Activated CD8-positive, alpha-beta memory T cell treated with anti-CD3 and anti-CD28 coated beads, Interleukin-2, amount 50 U/mL, for 1 hour (primary cell): ENCODE measurements at regions not wholly inside any gene's neighbourhood (a gene's known extent, or its start where the extent isn't known, plus 50 kb on each side); places are given as distances from the start of the nearest gene placed in this dataset.
"Not testable (repeated sequence)": the region's sequence is repeated elsewhere in the genome, so short reads cannot be mapped to it uniquely, and the experiment has no call there.

Experiments
- DNase-seq: peaks from one replicate; pipeline ENCODE4 v3.0.0-alpha.2; 2020; ENCODE audit errors: extremely low read depth

GRCh38 chr18:39329496-39330275 lies 1764.1 kb upstream of the CELF4 start:
- DNase-seq = no peak

DNA sequence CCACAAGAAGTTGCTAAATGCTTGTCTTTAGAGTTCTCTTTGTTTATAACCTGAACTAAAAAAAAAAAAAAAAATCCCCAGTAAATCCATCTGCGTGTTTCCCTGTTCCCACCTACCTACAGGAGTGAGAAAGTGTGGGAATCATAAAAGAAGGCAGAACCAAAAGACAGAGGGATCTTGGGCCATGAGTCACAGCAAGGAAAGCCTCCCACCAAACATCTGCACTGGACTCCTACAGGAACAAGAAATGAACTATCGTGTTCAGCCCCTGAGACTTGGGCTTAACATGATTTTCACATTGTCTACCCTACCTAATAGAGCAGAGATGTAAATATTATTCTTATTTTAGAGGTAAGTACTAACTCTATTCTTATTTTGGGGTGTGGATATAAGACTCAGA lies 1761.2 kb upstream of the CELF4 start:
- no peak for DNase-seq

- no peak for DNase-seq
Measured at GRCh38 chr18:39325973-39326372, 1760.4 kb upstream of the CELF4 start.

- no peak for DNase-seq
Measured at GRCh38 chr18:39319141-39319540, 1753.5 kb upstream of the CELF4 start.

GRCh38 chr18:39318462-39318861 lies 1752.9 kb upstream of the CELF4 start:
- no peak for DNase-seq

GRCh38 chr18:39318008-39318407 lies 1752.4 kb upstream of the CELF4 start:
- DNase-seq = no peak

DNA sequence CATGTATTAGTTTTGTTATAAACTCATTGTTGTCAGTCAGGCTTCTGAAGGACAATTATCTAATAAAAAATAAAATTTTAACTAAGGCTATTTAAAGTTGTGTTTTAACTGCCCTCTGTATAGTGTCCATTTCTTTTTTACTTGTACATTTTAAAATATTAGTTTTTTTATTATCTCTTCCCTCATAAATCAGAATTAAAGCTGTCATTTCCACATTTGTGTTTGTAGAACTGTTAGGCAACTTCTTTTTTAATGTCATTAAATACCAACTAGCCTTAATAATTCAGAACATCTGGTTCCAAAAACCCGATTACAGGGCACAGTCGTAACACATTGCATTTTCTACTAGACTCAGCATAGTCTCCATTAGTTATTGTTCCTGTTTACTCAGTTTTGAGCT lies 1749.0 kb upstream of the CELF4 start:
- DNase-seq = no peak

- no peak for DNase-seq
Measured at GRCh38 chr18:39313992-39314391, 1748.4 kb upstream of the CELF4 start.

DNA sequence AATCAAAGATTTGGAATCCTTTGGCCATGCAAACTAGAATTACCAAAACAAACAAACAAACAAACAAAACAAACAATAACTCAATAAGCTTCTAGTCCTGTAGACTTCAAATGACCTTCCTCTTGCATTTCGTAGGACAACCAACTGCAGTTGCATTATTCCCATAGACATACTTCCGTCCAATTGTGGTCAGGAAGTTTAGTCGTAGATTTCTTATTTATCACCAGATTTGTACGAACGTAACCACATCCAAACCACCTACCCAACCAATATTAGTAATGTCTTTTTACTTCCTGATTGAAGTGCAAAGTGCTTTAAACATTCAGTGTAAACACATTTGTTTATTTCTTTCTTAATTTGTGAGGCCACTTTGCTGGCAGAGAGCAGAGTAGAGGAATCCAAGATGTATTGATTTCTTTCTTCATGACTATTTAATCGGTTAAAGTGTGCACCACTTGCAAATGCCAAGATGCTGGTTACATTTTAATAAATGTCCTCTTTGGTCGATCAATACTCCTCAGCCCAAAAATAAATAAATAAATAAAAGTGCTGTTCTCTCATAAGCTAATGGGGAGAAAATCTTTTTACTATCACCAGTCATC lies 1745.6 kb upstream of the CELF4 start:
- no peak for DNase-seq

DNA sequence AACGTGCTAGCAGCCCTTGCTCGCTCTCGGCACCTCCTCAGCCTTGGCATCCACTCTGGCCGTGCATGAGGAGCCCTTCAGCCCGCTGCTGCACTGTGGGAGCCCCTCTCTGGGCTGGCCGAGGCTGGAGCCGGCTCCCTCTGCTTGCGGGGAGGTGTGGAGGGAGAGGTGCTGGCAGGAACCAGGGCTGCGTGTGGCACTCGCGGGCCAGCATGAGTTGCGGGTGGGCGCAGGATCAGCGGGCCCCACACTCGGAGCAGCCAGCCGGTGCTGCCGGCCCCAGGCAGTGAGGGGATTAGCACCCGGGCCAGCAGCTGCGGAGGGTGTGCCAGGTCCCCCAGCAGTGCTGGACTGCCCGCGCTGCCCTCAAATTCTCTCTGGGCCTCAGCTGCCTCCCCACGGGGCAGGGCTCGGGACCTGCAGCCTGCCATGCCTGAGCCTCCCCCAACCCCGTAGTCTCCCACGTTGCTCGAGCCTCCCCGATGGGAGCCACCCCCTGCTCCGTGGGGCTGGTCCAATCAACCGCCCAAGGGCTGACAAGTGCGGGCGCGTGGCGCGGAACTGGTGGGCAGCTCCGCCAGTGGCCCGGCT lies 1743.4 kb upstream of the CELF4 start:
- not testable (repeated sequence) for DNase-seq

- no peak for DNase-seq
Measured at GRCh38 chr18:39305766-39306165, 1740.2 kb upstream of the CELF4 start.

DNA sequence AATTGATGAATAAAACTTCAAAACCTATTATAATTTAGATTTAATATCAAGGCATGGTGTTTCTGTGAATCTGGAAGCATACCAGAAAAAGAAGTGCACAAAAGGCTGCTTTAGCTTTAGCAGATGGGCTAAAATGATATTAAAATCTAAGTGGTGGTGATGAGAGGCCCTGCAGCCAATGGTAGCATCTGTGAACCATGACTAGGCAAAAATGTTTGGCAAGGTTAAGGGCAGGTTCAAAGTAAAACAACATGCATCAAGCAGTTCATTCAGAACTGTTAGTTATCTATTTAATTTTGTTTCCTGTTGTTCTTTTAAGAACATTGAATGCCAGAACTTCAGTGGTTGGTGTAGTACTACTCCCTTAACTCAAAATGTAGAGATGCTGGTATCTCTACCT lies 1736.9 kb upstream of the CELF4 start:
- no peak for DNase-seq

DNA sequence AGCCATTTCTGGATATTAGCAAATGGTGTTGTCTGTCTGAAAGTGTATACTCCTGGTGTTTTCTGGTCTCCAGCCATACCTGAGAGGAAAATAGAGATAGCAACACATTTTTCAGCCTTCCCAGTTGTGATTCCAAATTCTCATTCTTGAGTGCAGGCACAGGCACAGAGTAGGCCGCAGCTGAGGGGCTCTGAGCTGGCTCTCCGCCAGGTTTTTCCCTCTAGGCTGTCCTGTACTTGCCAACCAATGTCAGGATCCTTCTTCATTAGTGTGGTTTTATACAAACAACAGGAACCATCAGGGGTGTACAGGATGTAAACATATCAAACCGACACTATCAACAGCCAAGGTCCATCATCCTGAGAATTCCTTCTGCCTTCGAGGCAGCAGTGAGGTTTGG lies 1733.6 kb upstream of the CELF4 start:
- DNase-seq = no peak

DNA sequence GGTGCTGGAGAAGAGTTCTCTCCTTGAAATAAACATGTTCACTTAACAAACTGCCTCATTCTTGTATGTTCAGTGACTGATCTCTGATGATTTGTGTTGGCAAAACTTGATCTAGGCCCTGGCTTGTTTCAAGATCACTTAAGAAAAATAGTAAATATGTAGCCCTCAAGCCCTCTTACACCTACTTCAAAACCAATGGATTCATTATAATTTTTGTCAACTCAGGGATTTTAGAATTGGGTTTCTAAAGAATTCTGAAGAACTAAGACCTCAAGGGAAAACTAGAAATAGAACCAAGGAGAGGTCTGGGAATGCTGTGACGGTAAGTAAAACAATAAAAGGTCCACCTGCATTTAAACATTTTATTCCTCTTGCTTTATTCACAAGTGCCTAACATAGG lies 1731.6 kb upstream of the CELF4 start:
- DNase-seq = no peak

GRCh38 chr18:39296293-39296888 lies 1730.8 kb upstream of the CELF4 start:
- no peak for DNase-seq

DNA sequence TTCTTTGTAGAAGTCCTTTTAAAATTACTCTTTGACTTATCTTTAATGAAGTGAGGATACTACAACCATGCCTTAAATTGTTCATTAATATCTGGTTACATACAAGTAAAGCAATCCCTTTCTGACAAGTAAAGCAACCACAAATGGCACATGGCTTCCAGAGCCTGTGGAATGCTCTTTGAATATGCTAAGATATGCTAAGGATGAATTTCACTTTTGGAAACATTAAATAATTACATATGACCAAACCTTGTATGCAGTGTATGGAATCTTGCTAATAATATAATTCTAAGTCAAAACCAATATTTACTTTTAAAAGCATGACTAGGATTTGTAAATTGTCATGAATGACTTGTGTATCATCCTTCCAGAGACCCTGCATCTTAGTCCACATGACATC lies 1711.2 kb upstream of the CELF4 start:
- no peak for DNase-seq

GRCh38 chr18:39274535-39274934 lies 1708.9 kb upstream of the CELF4 start:
- no peak for DNase-seq

DNA sequence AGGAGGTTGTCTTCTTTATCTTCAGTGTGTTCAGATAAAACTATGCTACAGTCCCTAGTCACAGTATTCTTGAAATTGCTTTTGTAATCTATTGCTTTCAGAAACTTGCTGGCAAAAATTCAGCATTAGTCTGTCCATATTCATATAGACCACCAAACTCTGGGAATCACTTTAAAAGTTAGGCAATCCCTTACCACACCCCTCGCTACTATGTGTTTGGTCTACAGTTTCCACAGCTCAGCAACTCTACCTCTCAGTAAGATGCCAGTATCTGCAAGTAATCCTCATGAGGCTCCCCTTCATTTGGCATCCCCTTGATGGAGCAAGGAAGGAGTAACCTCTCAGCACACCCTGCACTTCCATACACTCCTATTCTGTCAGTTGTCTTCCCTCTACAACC lies 1706.6 kb upstream of the CELF4 start:
- DNase-seq = no peak

DNA sequence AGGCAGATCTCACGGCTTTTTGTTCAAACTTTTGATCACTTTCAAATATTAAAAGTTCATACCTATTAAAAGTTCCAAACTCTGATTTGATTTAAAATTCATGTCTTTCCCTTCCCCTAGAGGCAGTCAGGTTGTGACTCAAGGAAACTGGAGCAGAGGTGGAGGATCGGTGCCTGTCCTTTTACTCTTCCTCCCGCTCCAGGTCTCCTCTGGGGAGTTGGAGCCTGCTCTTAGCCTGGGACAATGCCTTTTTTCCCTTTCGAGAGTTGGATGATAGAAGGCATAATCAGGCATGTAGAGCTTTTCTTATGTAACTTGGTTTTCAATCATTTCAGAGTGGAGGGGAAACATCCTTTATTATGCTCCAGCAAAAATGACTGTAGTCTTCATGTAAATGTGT lies 1706.1 kb upstream of the CELF4 start:
- no peak for DNase-seq

GRCh38 chr18:39260565-39260964 lies 1695.0 kb upstream of the CELF4 start:
- DNase-seq = no peak

DNA sequence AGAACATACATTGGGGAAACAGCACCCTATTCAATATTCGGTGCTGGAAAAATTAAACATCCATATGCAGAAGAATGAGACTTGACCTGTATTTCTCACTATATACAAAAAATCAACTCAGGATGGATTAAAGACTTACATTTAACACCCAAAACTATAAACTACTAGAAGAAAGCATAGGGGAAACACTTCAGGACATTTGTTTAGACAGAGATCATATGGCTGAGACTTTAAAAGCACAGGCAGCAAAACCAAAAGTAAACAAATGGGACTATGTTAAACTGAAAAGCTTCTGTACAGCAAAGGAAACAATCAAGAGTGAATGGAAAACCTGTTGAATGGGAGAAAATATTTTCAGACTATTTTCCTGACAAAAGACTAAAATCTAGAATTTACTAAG lies 1694.1 kb upstream of the CELF4 start:
- DNase-seq = no peak

DNA sequence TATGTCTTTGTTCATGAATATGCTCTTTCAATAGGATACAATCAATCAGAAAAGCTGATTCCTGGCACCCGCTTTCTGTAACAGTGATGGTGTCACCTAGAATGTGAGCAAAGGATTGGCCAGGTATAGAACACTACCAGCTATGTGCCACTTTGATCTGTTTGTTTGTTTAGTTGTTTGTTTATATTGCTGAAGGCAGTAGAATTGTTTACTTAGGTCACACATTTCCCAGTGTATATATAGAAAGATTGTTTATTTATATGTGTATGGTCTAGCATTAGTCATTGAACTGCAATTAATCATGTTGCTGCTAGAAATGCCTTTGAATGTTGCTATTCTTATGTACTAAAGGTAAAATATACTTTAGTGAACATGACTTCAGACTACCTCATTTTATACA lies 1678.6 kb upstream of the CELF4 start:
- DNase-seq = no peak

DNA sequence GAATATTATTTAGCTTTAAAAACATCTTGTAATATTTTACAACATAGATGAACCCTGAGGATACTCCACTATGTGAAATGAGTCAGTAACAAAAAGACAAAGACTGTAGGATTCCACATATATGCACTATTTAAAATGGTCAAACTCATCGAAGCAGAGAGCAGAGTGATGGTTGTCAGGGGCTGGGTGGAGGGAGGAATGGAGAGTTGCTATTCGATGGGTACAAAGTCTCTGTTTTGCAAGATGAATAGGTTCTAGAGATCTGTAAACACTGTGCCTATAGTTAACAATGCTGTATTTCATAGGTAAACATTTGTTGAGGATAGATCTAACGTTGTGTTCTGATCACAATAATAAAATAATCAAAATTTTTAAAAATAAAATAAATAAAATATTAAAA lies 1675.9 kb upstream of the CELF4 start:
- no peak for DNase-seq
